ENCODE measurements at regions not wholly inside any gene's neighbourhood (a gene's known extent, or its start where the extent isn't known, plus 50 kb on each side); places are given as distances from the start of the nearest gene placed in this dataset.

DNA sequence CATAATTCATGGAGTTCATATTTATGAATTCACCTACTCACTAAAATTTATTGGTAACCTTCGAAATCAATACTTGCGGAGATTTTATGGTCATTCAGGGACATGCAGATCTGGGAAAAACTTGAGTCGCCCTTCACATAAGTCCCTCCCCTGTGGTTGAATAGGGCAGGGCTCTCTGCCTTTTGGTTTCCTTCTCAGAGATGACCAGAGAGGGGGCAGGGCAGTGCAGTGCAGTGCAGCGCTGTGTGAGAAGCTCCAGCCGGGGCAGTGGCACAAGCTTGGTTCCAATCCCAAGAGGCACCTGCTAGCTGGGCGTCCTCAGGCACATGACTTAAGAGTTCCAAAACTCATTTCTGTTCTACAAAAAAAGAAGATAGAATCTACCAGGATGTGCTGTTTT lies 274.4 kb upstream of the RAB6C start:
- 0% methylated on average over 6 of the region's 6 CpGs for WGBS (ENCODE audit: insufficient coverage, low coverage, missing lambda C conversion rate)
- H3K4me3 ChIP-seq = no peak overlapping the region
- in situ Hi-C loops (cut with MboI) = no loop called here
- H3K9me1 ChIP-seq (ENCODE audit: control insufficient read depth, insufficient read depth, low read length) = no peaks in the 10 kb centered on the region
- H3K4me1 ChIP-seq (replicated peaks in 1 of 2; ENCODE audit: control insufficient read depth in 2 of 2, insufficient read depth in 2 of 2, low read length in 2 of 2) = no peaks in the 10 kb centered on the region
- intact Hi-C loops (cut with micrococcal nuclease) = no loop called here
- POLR2A ChIA-PET = interaction anchor here (0.5 kb wide), 1 partner anchor 35 kb away, joined by 3 read pairs; no protein-coding TSS in a partner anchor
- no peaks in the 10 kb centered on the region; a peak in 2 of 5 replicates for H3K27me3 ChIP-seq (ENCODE audit: control insufficient read depth in 2 of 2, insufficient read depth in 2 of 2, low read length in 2 of 2)
- BruUV-seq (replicated peaks) = no TSS peak
- H3K79me2 ChIP-seq (ENCODE audit: control insufficient read depth, insufficient read depth, low read length) = no peaks in the 10 kb centered on the region
- H3K36me3 ChIP-seq (ENCODE audit: control insufficient read depth, insufficient read depth, low read length) = no peaks in the 10 kb centered on the region
- DNase-seq (ENCODE audit: extremely low read depth in 1 of 4, low spot score in 3 of 4) (no peak), ATAC-seq (no peak), FAIRE-seq (no peak)
- H2AFZ ChIP-seq (ENCODE audit: low read depth, low read length) = no peak overlapping the region
- TF ChIP-seq PTTG1 (tag; IDR thresholded peaks at IDR 0.05; ENCODE audit: low read depth) (no peak), NFYB (IDR thresholded peaks at IDR 0.05; ENCODE audit: extremely low read depth, insufficient read length) (no peak), CBX1 (IDR thresholded peaks at IDR 0.05; ENCODE audit: low read depth) (no peak), FOXJ2 (tag; IDR thresholded peaks at IDR 0.05) (no peak), MYNN (IDR thresholded peaks at IDR 0.05) (no peak), MYNN (CRISPR knock-in tag; IDR thresholded peaks at IDR 0.05) (no peak), PCBP2 (IDR thresholded peaks at IDR 0.05; ENCODE audit: low read depth, low read length, poor library complexity, severe bottlenecking) (no peak), ZNF445 (CRISPR knock-in tag; IDR thresholded peaks at IDR 0.05; ENCODE audit: low read depth) (no peak), TCF15 (CRISPR knock-in tag; IDR thresholded peaks at IDR 0.05) (no peak), MTF1 (CRISPR knock-in tag; IDR thresholded peaks at IDR 0.05; ENCODE audit: borderline replicate concordance) (no peak), DPF2 (IDR thresholded peaks at IDR 0.05) (no peak), ZNF197 (CRISPR knock-in tag; IDR thresholded peaks at IDR 0.05; ENCODE audit: low read depth) (no peak), HDAC1 (IDR thresholded peaks at IDR 0.05) (no peak), ZNF398 (CRISPR knock-in tag; IDR thresholded peaks at IDR 0.05) (no peak), ZFP91 (CRISPR knock-in tag; IDR thresholded peaks at IDR 0.05) (no peak), ZNF146 (CRISPR knock-in tag; IDR thresholded peaks at IDR 0.05; ENCODE audit: unreplicated experiment) (no peak), PPARD (CRISPR knock-in tag; IDR thresholded peaks at IDR 0.05) (no peak), NR1H2 (CRISPR knock-in tag; IDR thresholded peaks at IDR 0.05) (no peak)
- TF ChIP-seq, protein P1, sequence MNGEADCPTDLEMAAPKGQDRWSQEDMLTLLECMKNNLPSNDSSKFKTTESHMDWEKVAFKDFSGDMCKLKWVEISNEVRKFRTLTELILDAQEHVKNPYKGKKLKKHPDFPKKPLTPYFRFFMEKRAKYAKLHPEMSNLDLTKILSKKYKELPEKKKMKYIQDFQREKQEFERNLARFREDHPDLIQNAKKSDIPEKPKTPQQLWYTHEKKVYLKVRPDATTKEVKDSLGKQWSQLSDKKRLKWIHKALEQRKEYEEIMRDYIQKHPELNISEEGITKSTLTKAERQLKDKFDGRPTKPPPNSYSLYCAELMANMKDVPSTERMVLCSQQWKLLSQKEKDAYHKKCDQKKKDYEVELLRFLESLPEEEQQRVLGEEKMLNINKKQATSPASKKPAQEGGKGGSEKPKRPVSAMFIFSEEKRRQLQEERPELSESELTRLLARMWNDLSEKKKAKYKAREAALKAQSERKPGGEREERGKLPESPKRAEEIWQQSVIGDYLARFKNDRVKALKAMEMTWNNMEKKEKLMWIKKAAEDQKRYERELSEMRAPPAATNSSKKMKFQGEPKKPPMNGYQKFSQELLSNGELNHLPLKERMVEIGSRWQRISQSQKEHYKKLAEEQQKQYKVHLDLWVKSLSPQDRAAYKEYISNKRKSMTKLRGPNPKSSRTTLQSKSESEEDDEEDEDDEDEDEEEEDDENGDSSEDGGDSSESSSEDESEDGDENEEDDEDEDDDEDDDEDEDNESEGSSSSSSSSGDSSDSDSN (IDR thresholded peaks at IDR 0.05; ENCODE audit: borderline replicate concordance in 1 of 2, low read depth in 2 of 2, low read length in 2 of 2) = no peak
- no peaks in the 10 kb centered on the region for H4K20me1 ChIP-seq (replicated peaks; ENCODE audit: control insufficient read depth, insufficient read depth, low read length)
- CTCF ChIA-PET (ENCODE audit: low intra/inter-chr PET ratio) = no interaction called here
- H3K9me3 ChIP-seq (replicated peaks; ENCODE audit: control insufficient read depth, insufficient read depth, low read depth, low read length) = no peaks in the 10 kb centered on the region
- no peak overlapping the region for H3K9ac ChIP-seq (ENCODE audit: insufficient read depth in 1 of 2, low read depth in 2 of 2, low read length in 2 of 2)
- H3K27ac ChIP-seq (ENCODE audit: extremely low read depth, low read depth, low read length) = no peak overlapping the region
- H3K4me2 ChIP-seq (ENCODE audit: insufficient read depth, low read length) = no peak overlapping the region
